Stomach (tissue), 8 donors: ENCODE measurements at regions not wholly inside any gene's neighbourhood (a gene's known extent, or its start where the extent isn't known, plus 50 kb on each side); places are given as distances from the start of the nearest gene placed in this dataset.

Experiments
- DNase-seq, 2 donors: peaks; one replicate each; pipeline versions ENCODE4 v3.0.0 to v3.0.0-alpha.2; 2013 to 2019
- H3K27ac ChIP-seq, 5 donors: fragments of 200-600 bp in 4 of 5; sonication (generic) in 4 of 5; one replicate each; pipeline ENCODE4 v1.5.1; 2013 to 2019; ENCODE audit warnings: mild to moderate bottlenecking in 1 of 5, moderate library complexity in 1 of 5
- H3K27me3 ChIP-seq, 3 donors: fragments of 200-600 bp; sonication (generic); one replicate each; pipeline ENCODE4 v1.5.1; 2017 to 2019; ENCODE audit warnings: mixed run types in 1 of 3
- H3K36me3 ChIP-seq, 4 donors: fragments of 200-600 bp; sonication (generic); 1 replicate in 3 of 4; 2 replicates in 1 of 4; pipeline ENCODE4 v1.5.1; 2016 to 2019
- H3K4me1 ChIP-seq, 4 donors: fragments of 200-600 bp; sonication (generic); one replicate each; pipeline ENCODE4 v1.5.1; 2016 to 2019
- H3K4me3 ChIP-seq, 4 donors: fragments of 200-600 bp; sonication (generic) in 3 of 4; one replicate each; pipeline ENCODE4 v1.5.1; 2016 to 2019; ENCODE audit warnings: mild to moderate bottlenecking in 1 of 4
- H3K9me3 ChIP-seq, 4 donors: fragments of 200-600 bp; sonication (generic); one replicate each; pipeline ENCODE4 v1.5.1; 2016 to 2019
- EP300 ChIP-seq: sonication (generic); formaldehyde crosslinking; IDR thresholded peaks from one replicate; pipeline ENCODE4 v1.6.1; 2017; ENCODE audit warnings: antibody characterized with exemption
- POLR2A ChIP-seq, 4 donors: fragments of 450-650 bp; IDR thresholded peaks; one replicate each; pipeline ENCODE4 v1.6.1; 2016; ENCODE audit warnings: antibody characterized with exemption in 4 of 4, control low read depth in 2 of 4, mild to moderate bottlenecking in 1 of 4, moderate library complexity in 1 of 4
- POLR2AphosphoS5 ChIP-seq, 3 donors: sonication (generic); formaldehyde crosslinking; IDR thresholded peaks; one replicate each; pipeline ENCODE4 v1.6.1; 2016; ENCODE audit warnings: antibody characterized with exemption in 3 of 3
- WGBS, 5 donors: extraction: QIAGEN DNeasy Blood & Tissue Kit in 3 of 5; methylation state at CpG; one replicate each; pipeline versions ENCODE4 v1.1.5 to v1.1.7; 2013 to 2018; 5-methylcytosine and 5-hydroxymethylcytosine counted together
- intact Hi-C: fragments of 100-400 bp; cut with DNase I; formaldehyde crosslinking; loops from one replicate; pipeline ENCODE4 v1.15.1; 2023; ENCODE audit warnings: low total_unique reads
- TF ChIP-seq, protein P1 (sequence below), 7 experiments: fragments of 450-650 bp in 4 of 7; fragments of 200-600 bp in 3 of 7; sonication (generic) in 3 of 7; IDR thresholded peaks; one replicate each; pipeline ENCODE4 v1.5.1; 2016 to 2019; ENCODE audit warnings: antibody characterized with exemption in 7 of 7, control low read depth in 2 of 7, mild to moderate bottlenecking in 1 of 7
- donor health status: healthy with polysubstance abuse.
- donor health status: Bipolar disorder and iron deficiency.
- donor health status: healthy.

- Histone ChIP-seq H3K9me3 (no peaks in the 10 kb centered on the region), H3K4me1 (no peaks in the 10 kb centered on the region), H3K27ac (no peak overlapping the region), H3K36me3 (no peaks in the 10 kb centered on the region), H3K27me3 (no peaks in the 10 kb centered on the region), H3K4me3 (no peak overlapping the region)
- DNase-seq: no peak
- intact Hi-C loops: no loop called here
- 60 to 87% (median 73%) methylated on average over 3 of the region's 3 CpGs for WGBS, 5 donors
- TF ChIP-seq POLR2A (IDR thresholded peaks at IDR 0.05) (no peak), POLR2AphosphoS5 (IDR thresholded peaks at IDR 0.05) (no peak), EP300 (no peak)
- TF ChIP-seq, protein P1, sequence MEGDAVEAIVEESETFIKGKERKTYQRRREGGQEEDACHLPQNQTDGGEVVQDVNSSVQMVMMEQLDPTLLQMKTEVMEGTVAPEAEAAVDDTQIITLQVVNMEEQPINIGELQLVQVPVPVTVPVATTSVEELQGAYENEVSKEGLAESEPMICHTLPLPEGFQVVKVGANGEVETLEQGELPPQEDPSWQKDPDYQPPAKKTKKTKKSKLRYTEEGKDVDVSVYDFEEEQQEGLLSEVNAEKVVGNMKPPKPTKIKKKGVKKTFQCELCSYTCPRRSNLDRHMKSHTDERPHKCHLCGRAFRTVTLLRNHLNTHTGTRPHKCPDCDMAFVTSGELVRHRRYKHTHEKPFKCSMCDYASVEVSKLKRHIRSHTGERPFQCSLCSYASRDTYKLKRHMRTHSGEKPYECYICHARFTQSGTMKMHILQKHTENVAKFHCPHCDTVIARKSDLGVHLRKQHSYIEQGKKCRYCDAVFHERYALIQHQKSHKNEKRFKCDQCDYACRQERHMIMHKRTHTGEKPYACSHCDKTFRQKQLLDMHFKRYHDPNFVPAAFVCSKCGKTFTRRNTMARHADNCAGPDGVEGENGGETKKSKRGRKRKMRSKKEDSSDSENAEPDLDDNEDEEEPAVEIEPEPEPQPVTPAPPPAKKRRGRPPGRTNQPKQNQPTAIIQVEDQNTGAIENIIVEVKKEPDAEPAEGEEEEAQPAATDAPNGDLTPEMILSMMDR (IDR thresholded peaks at IDR 0.05): no peak
Observed at GRCh38 chrX:20670611-20671010, 403.9 kb upstream of the RPS6KA3 start.

- H3K27me3 ChIP-seq: no peaks in the 10 kb centered on the region
- H3K36me3 ChIP-seq: no peaks in the 10 kb centered on the region
- H3K27ac ChIP-seq: no peak overlapping the region
- WGBS, 5 donors: 80 to 100% (median 94%) methylated on average over 1 of the region's 1 CpG
- H3K9me3 ChIP-seq: no peaks in the 10 kb centered on the region
- no peak for TF ChIP-seq POLR2AphosphoS5 (IDR thresholded peaks at IDR 0.05)
- no peak overlapping the region for H3K4me3 ChIP-seq
- intact Hi-C loops: no loop called here
- no peak for DNase-seq
- no peaks in the 10 kb centered on the region for H3K4me1 ChIP-seq
Observed at GRCh38 chrX:20668550-20668949, 401.8 kb upstream of the RPS6KA3 start.

GRCh38 chrX:20666331-20666730 is 399.6 kb upstream of the RPS6KA3 start:
- no peak overlapping the region for H3K4me3 ChIP-seq
- 56 to 71% (median 61%) methylated on average over 3 of the region's 3 CpGs for WGBS, 5 donors

GRCh38 chrX:20665481-20665880 is 398.8 kb upstream of the RPS6KA3 start:
- TF ChIP-seq EP300: no peak
- TF ChIP-seq POLR2AphosphoS5 (IDR thresholded peaks at IDR 0.05): no peak
- H3K9me3 ChIP-seq: no peaks in the 10 kb centered on the region
- H3K27me3 ChIP-seq: no peaks in the 10 kb centered on the region
- WGBS, 5 donors: 47 to 66% (median 62%) methylated on average over 5 of the region's 5 CpGs
- no peak overlapping the region for H3K4me3 ChIP-seq
- H3K27ac ChIP-seq: no peak overlapping the region
- no peaks in the 10 kb centered on the region for H3K36me3 ChIP-seq
- no peak for DNase-seq
- intact Hi-C loops: no loop called here
- H3K4me1 ChIP-seq: no peaks in the 10 kb centered on the region

More at GRCh38 chrX:20666331-20666730, 399.6 kb upstream of the RPS6KA3 start:
- H3K4me1 ChIP-seq: no peaks in the 10 kb centered on the region
- H3K36me3 ChIP-seq: no peaks in the 10 kb centered on the region
- DNase-seq: no peak
- no peaks in the 10 kb centered on the region for H3K9me3 ChIP-seq
- no peak for TF ChIP-seq POLR2A (IDR thresholded peaks at IDR 0.05)
- TF ChIP-seq, protein P1 (IDR thresholded peaks at IDR 0.05): no peak
- TF ChIP-seq EP300: no peak
- no peak for TF ChIP-seq POLR2AphosphoS5 (IDR thresholded peaks at IDR 0.05)
- intact Hi-C loops: no loop called here
- no peak overlapping the region for H3K27ac ChIP-seq
- H3K27me3 ChIP-seq: no peaks in the 10 kb centered on the region

DNA sequence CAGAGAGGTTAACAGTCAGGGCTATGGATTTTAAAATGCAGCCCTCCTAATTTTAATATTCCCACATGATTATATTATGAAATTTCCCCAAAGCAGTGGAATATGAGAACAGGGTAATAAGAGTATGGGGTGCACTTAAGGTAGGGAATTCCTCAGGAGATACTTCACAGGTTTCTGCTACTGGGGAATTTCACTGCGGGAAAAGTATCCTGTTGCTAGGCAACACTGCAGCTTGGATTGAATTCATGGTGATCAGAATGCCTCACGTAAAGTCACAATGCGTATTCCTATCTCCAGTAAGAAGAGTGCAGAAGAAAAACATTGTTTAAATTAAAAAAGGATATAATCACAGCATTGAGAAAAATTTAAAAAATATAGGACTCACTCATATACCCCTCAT is 398.1 kb upstream of the RPS6KA3 start:
- H3K27ac ChIP-seq: no peak overlapping the region
- no peak overlapping the region for H3K4me3 ChIP-seq
- whole genome bisulfite sequencing, 5 donors: 11 to 47% (median 26%) methylated on average over 3 of the region's 3 CpGs
- no peaks in the 10 kb centered on the region for H3K4me1 ChIP-seq
- no peak for DNase-seq
- H3K36me3 ChIP-seq: no peaks in the 10 kb centered on the region
- no peak for TF ChIP-seq EP300
- TF ChIP-seq, protein P1 (IDR thresholded peaks at IDR 0.05): no peak
- TF ChIP-seq POLR2A (IDR thresholded peaks at IDR 0.05): no peak
- no peak for TF ChIP-seq POLR2AphosphoS5 (IDR thresholded peaks at IDR 0.05)
- H3K27me3 ChIP-seq: no peaks in the 10 kb centered on the region
- H3K9me3 ChIP-seq: no peaks in the 10 kb centered on the region
- intact Hi-C loops: no loop called here
